Neural progenitor cell (in vitro differentiated cells): ENCODE measurements at regions not wholly inside any gene's neighbourhood (a gene's known extent, or its start where the extent isn't known, plus 50 kb on each side); places are given as distances from the start of the nearest gene placed in this dataset.

Source experiments
- CTCF ChIP-seq: fragments of 200-600 bp; sonication (generic); IDR thresholded peaks from 2 replicates; pipeline ENCODE4 v1.5.1; 2017; ENCODE audit warnings: antibody characterized with exemption, mild to moderate bottlenecking
- EZH2 ChIP-seq: fragments of 200-600 bp; sonication (generic); IDR thresholded peaks from 2 replicates; pipeline ENCODE4 v1.6.1; 2017; ENCODE audit warnings: antibody characterized with exemption, mild to moderate bottlenecking, moderate library complexity
- EZH2phosphoT487 ChIP-seq: fragments of 200-600 bp; sonication (generic); IDR thresholded peaks from 2 replicates; pipeline ENCODE4 v1.6.1; 2017; ENCODE audit warnings: antibody characterized with exemption

GRCh38 chr14:97445367-97445766 is 648.2 kb downstream of the VRK1 start:
- TF ChIP-seq EZH2, result no peak
- TF ChIP-seq CTCF, result no peak
- TF ChIP-seq EZH2phosphoT487, result no peak
